DND-41 (cell line): ENCODE measurements at regions not wholly inside any gene's neighbourhood (a gene's known extent, or its start where the extent isn't known, plus 50 kb on each side); places are given as distances from the start of the nearest gene placed in this dataset.
A peak's percentile ranks its signal among the peaks of the same experiment; 100 is the strongest.

Source experiments
- ATAC-seq: fragments of 200-7000 bp; cut with Tn5 transposase; 3 replicates; pipeline ENCODE4 v1.9.1; 2021; ENCODE audit warnings: low read depth; ENCODE audit not compliant: insufficient read depth
- DNase-seq: peaks from one replicate; pipeline ENCODE4 v3.0.0-alpha.2; 2020
- H2AFZ ChIP-seq: 2 replicates; pipeline ENCODE4 v1.6.0; 2012; ENCODE audit warnings: low read depth, low read length
- H3K27ac ChIP-seq: 2 replicates; pipeline ENCODE4 v1.5.1; 2012; ENCODE audit warnings: low read length, inconsistent platforms
- H3K27me3 ChIP-seq: fragments of 200-600 bp; sonication (generic); 2 replicates; pipeline ENCODE4 v1.6.0; 2012; ENCODE audit warnings: low read length, mild to moderate bottlenecking, inconsistent platforms; ENCODE audit not compliant: insufficient read depth, poor library complexity
- H3K36me3 ChIP-seq: 2 replicates; pipeline ENCODE4 v1.5.1; 2012; ENCODE audit warnings: low read length, inconsistent platforms; ENCODE audit not compliant: insufficient read depth
- H3K4me1 ChIP-seq: 2 replicates; pipeline ENCODE4 v1.5.1; 2012; ENCODE audit warnings: mild to moderate bottlenecking, low read length; ENCODE audit not compliant: insufficient read depth
- H3K4me2 ChIP-seq: 2 replicates; pipeline ENCODE4 v1.6.0; 2012; ENCODE audit warnings: mild to moderate bottlenecking, moderate library complexity, low read length, inconsistent platforms; ENCODE audit not compliant: insufficient read depth
- H3K4me3 ChIP-seq, 2 experiments: fragments of 200-600 bp in 1 of 2; shearing (Covaris generic) in 1 of 2; 2 replicates each; pipeline ENCODE4 v1.5.1; 2012 to 2016; ENCODE audit warnings: inconsistent platforms in 2 of 2, low read length in 2 of 2, mild to moderate bottlenecking in 2 of 2, low read depth in 1 of 2, moderate library complexity in 1 of 2
- H3K79me2 ChIP-seq: 2 replicates; pipeline ENCODE4 v1.6.0; 2012; ENCODE audit warnings: low read length, inconsistent platforms; ENCODE audit not compliant: insufficient read depth
- H3K9ac ChIP-seq: 2 replicates; pipeline ENCODE4 v1.6.0; 2012; ENCODE audit warnings: low read depth, mild to moderate bottlenecking, inconsistent platforms, low read length, moderate library complexity
- H3K9me3 ChIP-seq: 2 replicates; pipeline ENCODE4 v1.5.1; 2012; ENCODE audit warnings: low read length, moderate library complexity, mild to moderate bottlenecking, inconsistent platforms; ENCODE audit not compliant: insufficient read depth, severe bottlenecking
- H4K20me1 ChIP-seq: 2 replicates; pipeline ENCODE4 v1.6.0; 2012; ENCODE audit warnings: low read length; ENCODE audit not compliant: insufficient read depth
- EZH2 ChIP-seq: IDR thresholded peaks from 3 replicates; pipeline ENCODE4 v1.6.1; 2012; ENCODE audit warnings: borderline replicate concordance, low read depth, mild to moderate bottlenecking, moderate library complexity, low read length, inconsistent platforms; ENCODE audit not compliant: severe bottlenecking
- TF ChIP-seq, protein P1 (sequence below): IDR thresholded peaks from 2 replicates; pipeline ENCODE4 v1.5.1; 2012; ENCODE audit warnings: borderline replicate concordance, low read length, moderate library complexity, mild to moderate bottlenecking; ENCODE audit not compliant: poor library complexity, severe bottlenecking; ENCODE audit errors: extremely low read depth

DNA sequence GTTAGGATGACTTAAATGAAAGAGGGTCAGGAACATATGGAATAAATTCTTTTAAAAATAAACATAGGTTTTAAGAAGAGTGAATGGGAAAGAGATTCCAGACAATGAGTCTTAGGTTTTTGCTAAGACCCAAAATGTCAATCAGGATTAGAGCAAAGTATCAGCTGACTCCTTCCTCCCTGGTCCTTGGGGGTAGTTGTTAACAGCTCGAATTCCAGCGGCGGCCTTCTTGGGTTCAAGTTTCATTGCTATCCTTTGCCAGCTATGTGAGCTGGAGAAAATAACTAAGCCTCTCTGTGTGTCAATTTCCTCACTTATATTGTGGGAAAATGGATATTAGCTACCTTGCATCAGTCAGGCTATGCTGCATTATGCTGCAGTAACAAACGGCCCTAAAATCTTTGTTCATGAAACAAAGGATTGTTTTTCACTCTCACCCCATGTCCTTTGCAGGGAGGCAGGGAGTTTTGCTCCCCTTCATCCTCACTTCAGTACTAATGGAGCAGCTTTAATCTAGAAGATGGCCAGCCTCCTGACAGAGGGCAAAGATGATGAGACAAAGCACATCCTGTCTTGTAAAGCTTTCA, 83.8 kb upstream of the RFLNA start:
- H3K4me1 ChIP-seq = no peaks in the 10 kb centered on the region
- H3K36me3 ChIP-seq = no peaks in the 10 kb centered on the region
- H3K4me2 ChIP-seq = no peak overlapping the region
- H3K27me3 ChIP-seq = no peaks in the 10 kb centered on the region
- no peak for DNase-seq
- H3K4me3 ChIP-seq = no peak overlapping the region
- peaks cover 5% of the 10 kb centered on the region for H3K9me3 ChIP-seq
- no peak overlapping the region for H3K9ac ChIP-seq
- no peaks in the 10 kb centered on the region for H4K20me1 ChIP-seq
- no peaks in the 10 kb centered on the region for H3K79me2 ChIP-seq
- TF ChIP-seq EZH2 = no peak
- TF ChIP-seq, protein P1, sequence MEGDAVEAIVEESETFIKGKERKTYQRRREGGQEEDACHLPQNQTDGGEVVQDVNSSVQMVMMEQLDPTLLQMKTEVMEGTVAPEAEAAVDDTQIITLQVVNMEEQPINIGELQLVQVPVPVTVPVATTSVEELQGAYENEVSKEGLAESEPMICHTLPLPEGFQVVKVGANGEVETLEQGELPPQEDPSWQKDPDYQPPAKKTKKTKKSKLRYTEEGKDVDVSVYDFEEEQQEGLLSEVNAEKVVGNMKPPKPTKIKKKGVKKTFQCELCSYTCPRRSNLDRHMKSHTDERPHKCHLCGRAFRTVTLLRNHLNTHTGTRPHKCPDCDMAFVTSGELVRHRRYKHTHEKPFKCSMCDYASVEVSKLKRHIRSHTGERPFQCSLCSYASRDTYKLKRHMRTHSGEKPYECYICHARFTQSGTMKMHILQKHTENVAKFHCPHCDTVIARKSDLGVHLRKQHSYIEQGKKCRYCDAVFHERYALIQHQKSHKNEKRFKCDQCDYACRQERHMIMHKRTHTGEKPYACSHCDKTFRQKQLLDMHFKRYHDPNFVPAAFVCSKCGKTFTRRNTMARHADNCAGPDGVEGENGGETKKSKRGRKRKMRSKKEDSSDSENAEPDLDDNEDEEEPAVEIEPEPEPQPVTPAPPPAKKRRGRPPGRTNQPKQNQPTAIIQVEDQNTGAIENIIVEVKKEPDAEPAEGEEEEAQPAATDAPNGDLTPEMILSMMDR = no peak
- H3K27ac ChIP-seq = no peak overlapping the region
- no peak overlapping the region for H2AFZ ChIP-seq
- 0 out of 3 replicates have a peak, but pooled peaks have one; percentile 27 for ATAC-seq

- Histone ChIP-seq H3K27me3 (no peaks in the 10 kb centered on the region), H3K9me3 (peaks cover 5% of the 10 kb centered on the region), H2AFZ (no peak overlapping the region), H3K4me2 (no peak overlapping the region), H3K4me3 (no peak overlapping the region), H3K79me2 (no peaks in the 10 kb centered on the region), H4K20me1 (no peaks in the 10 kb centered on the region), H3K27ac (no peak overlapping the region), H3K36me3 (no peaks in the 10 kb centered on the region), H3K4me1 (no peaks in the 10 kb centered on the region), H3K9ac (no peak overlapping the region)
- DNase-seq (no peak), ATAC-seq (no peak)
- TF ChIP-seq, protein P1 = no peak
- TF ChIP-seq EZH2 = no peak
Observed at GRCh38 chr12:124211753-124212152, 83.1 kb upstream of the RFLNA start.

DNA sequence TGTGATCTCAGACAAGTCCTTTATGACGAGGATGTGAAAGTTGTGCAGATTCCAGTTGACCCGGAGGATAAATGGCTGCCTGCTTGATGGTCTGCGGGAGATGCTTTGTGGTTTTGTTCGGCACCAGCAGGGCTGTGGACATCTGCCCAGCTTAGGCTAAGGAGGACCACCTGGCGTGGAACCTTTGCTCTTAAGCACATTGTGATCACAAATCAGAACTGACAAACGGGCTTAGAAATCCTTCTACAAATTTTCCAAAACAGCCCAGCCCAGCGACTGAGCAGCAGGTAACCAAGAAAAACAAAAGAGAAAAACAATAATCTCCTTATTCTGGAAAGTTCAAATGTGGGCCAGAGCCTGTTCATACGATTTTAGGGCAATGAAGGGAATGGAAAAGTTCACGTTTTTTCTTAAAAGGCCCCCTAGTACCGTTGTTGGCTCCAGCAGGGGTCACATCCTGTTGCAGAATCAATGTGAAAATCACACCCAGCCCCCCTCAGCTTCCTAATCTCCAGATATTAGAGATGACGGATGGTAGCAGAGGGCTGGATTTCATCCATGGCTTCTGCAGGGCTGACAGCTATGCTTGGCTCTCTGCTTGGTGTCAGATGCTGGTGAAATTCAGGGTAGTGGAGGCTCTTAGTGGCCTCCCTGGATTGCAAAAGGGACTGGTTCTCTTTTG, 81.1 kb upstream of the RFLNA start:
- H3K9me3 ChIP-seq = peaks cover 5% of the 10 kb centered on the region
- no peaks in the 10 kb centered on the region for H4K20me1 ChIP-seq
- no peak overlapping the region for H3K27ac ChIP-seq
- H3K4me1 ChIP-seq = peaks cover 13% of the 10 kb centered on the region
- H3K4me2 ChIP-seq = no peak overlapping the region
- no peak for DNase-seq
- H3K4me3 ChIP-seq = no peak overlapping the region
- no peak for ATAC-seq
- no peak overlapping the region for H3K9ac ChIP-seq
- H3K27me3 ChIP-seq = no peaks in the 10 kb centered on the region
- no peaks in the 10 kb centered on the region for H3K36me3 ChIP-seq
- no peak for TF ChIP-seq EZH2
- TF ChIP-seq, protein P1 = no peak
- no peak overlapping the region for H2AFZ ChIP-seq
- no peaks in the 10 kb centered on the region for H3K79me2 ChIP-seq
